Ovary (tissue), 3 donors: ENCODE measurements at regions not wholly inside any gene's neighbourhood (a gene's known extent, or its start where the extent isn't known, plus 50 kb on each side); places are given as distances from the start of the nearest gene placed in this dataset.

Experiments
- EP300 ChIP-seq: sonication (generic); formaldehyde crosslinking; IDR thresholded peaks from one replicate; pipeline ENCODE4 v1.6.1; 2017; ENCODE audit warnings: antibody characterized with exemption
- POLR2A ChIP-seq: fragments of 450-650 bp; IDR thresholded peaks from one replicate; pipeline ENCODE4 v1.6.1; 2017; ENCODE audit warnings: antibody characterized with exemption, mild to moderate bottlenecking, moderate library complexity
- TF ChIP-seq, protein P1 (sequence below), 3 donors: fragments of 450-650 bp in 2 of 3; fragments of 200-600 bp in 1 of 3; IDR thresholded peaks; one replicate each; pipeline versions ENCODE4 v1.5.1 to v1.8.0; 2016 to 2022; ENCODE audit warnings: antibody characterized with exemption in 3 of 3, mild to moderate bottlenecking in 1 of 3
- donor health status: DM: no; HTN: no; CAD: no.

DNA sequence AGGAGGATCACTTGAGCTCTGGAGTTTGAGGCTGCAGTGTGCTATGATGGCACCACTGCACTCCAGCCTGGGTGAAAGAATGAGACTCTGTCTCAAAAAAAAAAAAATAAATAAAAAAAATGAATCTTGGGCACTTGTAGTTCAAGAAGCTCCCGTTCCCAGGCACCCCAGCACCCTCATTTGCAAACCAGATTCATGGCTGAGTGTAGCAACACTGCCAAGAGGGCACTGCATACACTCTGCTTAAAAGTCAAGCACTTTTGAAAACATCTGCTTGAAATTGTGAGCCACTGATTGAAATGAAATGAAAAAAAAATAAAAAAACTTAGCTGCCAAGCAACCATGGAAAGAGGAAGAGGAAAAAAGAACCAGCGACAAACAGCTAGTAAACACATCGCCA lies 124.7 kb upstream of the SASH1 start:
- TF ChIP-seq POLR2A (no peak), EP300 (no peak)
- TF ChIP-seq, protein P1, sequence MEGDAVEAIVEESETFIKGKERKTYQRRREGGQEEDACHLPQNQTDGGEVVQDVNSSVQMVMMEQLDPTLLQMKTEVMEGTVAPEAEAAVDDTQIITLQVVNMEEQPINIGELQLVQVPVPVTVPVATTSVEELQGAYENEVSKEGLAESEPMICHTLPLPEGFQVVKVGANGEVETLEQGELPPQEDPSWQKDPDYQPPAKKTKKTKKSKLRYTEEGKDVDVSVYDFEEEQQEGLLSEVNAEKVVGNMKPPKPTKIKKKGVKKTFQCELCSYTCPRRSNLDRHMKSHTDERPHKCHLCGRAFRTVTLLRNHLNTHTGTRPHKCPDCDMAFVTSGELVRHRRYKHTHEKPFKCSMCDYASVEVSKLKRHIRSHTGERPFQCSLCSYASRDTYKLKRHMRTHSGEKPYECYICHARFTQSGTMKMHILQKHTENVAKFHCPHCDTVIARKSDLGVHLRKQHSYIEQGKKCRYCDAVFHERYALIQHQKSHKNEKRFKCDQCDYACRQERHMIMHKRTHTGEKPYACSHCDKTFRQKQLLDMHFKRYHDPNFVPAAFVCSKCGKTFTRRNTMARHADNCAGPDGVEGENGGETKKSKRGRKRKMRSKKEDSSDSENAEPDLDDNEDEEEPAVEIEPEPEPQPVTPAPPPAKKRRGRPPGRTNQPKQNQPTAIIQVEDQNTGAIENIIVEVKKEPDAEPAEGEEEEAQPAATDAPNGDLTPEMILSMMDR (IDR thresholded peaks at IDR 0.05), result no peak
